Esophagus muscularis mucosa (tissue), 4 donors: ENCODE measurements at regions not wholly inside any gene's neighbourhood (a gene's known extent, or its start where the extent isn't known, plus 50 kb on each side); places are given as distances from the start of the nearest gene placed in this dataset.
A peak's percentile ranks its signal among the peaks of the same experiment; 100 is the strongest.
"Not testable (repeated sequence)": the region's sequence is repeated elsewhere in the genome, so short reads cannot be mapped to it uniquely, and the experiment has no call there.

Experiments used
- DNase-seq: peaks from one replicate; pipeline ENCODE4 v3.0.0-alpha.2; 2017; ENCODE audit errors: extremely low spot score
- H3K27ac ChIP-seq, 4 donors: fragments of 200-600 bp; sonication (generic); replicated peaks in 1 of 4; 1 replicate in 3 of 4; 2 replicates in 1 of 4; pipeline ENCODE4 v1.5.1; 2016 to 2019; ENCODE audit warnings: mild to moderate bottlenecking in 1 of 4
- H3K27me3 ChIP-seq, 4 donors: fragments of 200-600 bp; sonication (generic); one replicate each; pipeline versions ENCODE4 v1.5.1 to v1.6.0; 2016 to 2019
- H3K36me3 ChIP-seq, 4 donors: fragments of 200-600 bp; sonication (generic); one replicate each; pipeline ENCODE4 v1.5.1; 2016 to 2019
- H3K4me1 ChIP-seq, 4 donors: fragments of 200-600 bp; sonication (generic); one replicate each; pipeline ENCODE4 v1.5.1; 2016 to 2019
- H3K4me3 ChIP-seq, 4 donors: fragments of 200-600 bp; sonication (generic); 1 replicate in 2 of 4; 2 replicates in 2 of 4; pipeline ENCODE4 v1.5.1; 2016 to 2019; ENCODE audit warnings: mild to moderate bottlenecking in 4 of 4, moderate library complexity in 1 of 4
- H3K9me3 ChIP-seq, 4 donors: fragments of 200-600 bp; sonication (generic); 1 replicate in 3 of 4; 2 replicates in 1 of 4; pipeline ENCODE4 v1.5.1; 2016 to 2019
- CTCF ChIP-seq, 3 experiments: fragments of 200-600 bp in 2 of 3; fragments of 450-650 bp in 1 of 3; sonication (generic) in 2 of 3; IDR thresholded peaks; one replicate each; pipeline ENCODE4 v1.5.1; 2017 to 2019; ENCODE audit warnings: antibody characterized with exemption in 3 of 3, mild to moderate bottlenecking in 2 of 3, moderate library complexity in 1 of 3
- EP300 ChIP-seq: sonication (generic); formaldehyde crosslinking; IDR thresholded peaks from one replicate; pipeline ENCODE4 v1.6.1; 2017; ENCODE audit warnings: antibody characterized with exemption
- POLR2A ChIP-seq: fragments of 450-650 bp; IDR thresholded peaks from one replicate; pipeline ENCODE4 v1.6.1; 2017; ENCODE audit warnings: antibody characterized with exemption, moderate library complexity, mild to moderate bottlenecking, low read depth
- POLR2AphosphoS5 ChIP-seq, 2 donors: sonication (generic); formaldehyde crosslinking; IDR thresholded peaks; one replicate each; pipeline ENCODE4 v1.6.1; 2017; ENCODE audit warnings: antibody characterized with exemption in 2 of 2
- WGBS: methylation state at CpG from one replicate; pipeline ENCODE4 v1.1.5; 2018; 5-methylcytosine and 5-hydroxymethylcytosine counted together
- intact Hi-C: fragments of 100-400 bp; cut with DNase I; formaldehyde crosslinking; loops from one replicate; pipeline ENCODE4 v1.15.1; 2023

- no peaks in the 10 kb centered on the region for H3K27me3 ChIP-seq
- TF ChIP-seq POLR2AphosphoS5 (IDR thresholded peaks at IDR 0.05) (no peak), EP300 (no peak), POLR2A (no peak), CTCF (IDR thresholded peaks at IDR 0.05) (no peak)
- H3K9me3 ChIP-seq = no peaks in the 10 kb centered on the region
- no peak overlapping the region for H3K27ac ChIP-seq
- intact Hi-C loops = no loop called here
- no peaks in the 10 kb centered on the region for H3K36me3 ChIP-seq
- no peak overlapping the region for H3K4me3 ChIP-seq
- DNase-seq = peak; percentile 79
- 91% methylated on average over 15 of the region's 23 CpGs for WGBS
- no peaks in the 10 kb centered on the region for H3K4me1 ChIP-seq
These were observed 467.3 kb downstream of the IRS2 start for GRCh38 chr13:109318945-109319590.

GRCh38 chr13:109315481-109315880 is 470.9 kb downstream of the IRS2 start:
- intact Hi-C loops = no loop called here
- no peaks in the 10 kb centered on the region for H3K9me3 ChIP-seq
- 91% methylated on average over 4 of the region's 4 CpGs for WGBS

GRCh38 chr13:109314101-109314500 is 472.3 kb downstream of the IRS2 start:
- H3K9me3 ChIP-seq = no peaks in the 10 kb centered on the region
- 81% methylated on average over 5 of the region's 5 CpGs for WGBS
- no peak overlapping the region for H3K27ac ChIP-seq
- intact Hi-C loops = no loop called here
- TF ChIP-seq POLR2AphosphoS5 (IDR thresholded peaks at IDR 0.05) (no peak), EP300 (no peak), CTCF (IDR thresholded peaks at IDR 0.05) (no peak), POLR2A (no peak)
- H3K4me1 ChIP-seq = no peaks in the 10 kb centered on the region
- peak; percentile 79 for DNase-seq
- H3K36me3 ChIP-seq = no peaks in the 10 kb centered on the region
- no peaks in the 10 kb centered on the region for H3K27me3 ChIP-seq
- no peak overlapping the region for H3K4me3 ChIP-seq

More at GRCh38 chr13:109315481-109315880, 470.9 kb downstream of the IRS2 start:
- H3K27me3 ChIP-seq = no peaks in the 10 kb centered on the region
- no peaks in the 10 kb centered on the region for H3K36me3 ChIP-seq
- H3K27ac ChIP-seq = no peak overlapping the region
- TF ChIP-seq POLR2AphosphoS5 (IDR thresholded peaks at IDR 0.05) (no peak), CTCF (IDR thresholded peaks at IDR 0.05) (no peak), POLR2A (no peak), EP300 (no peak)
- peak; percentile 57 for DNase-seq
- H3K4me3 ChIP-seq = no peak overlapping the region
- no peaks in the 10 kb centered on the region for H3K4me1 ChIP-seq

- no peak for DNase-seq
- H3K27me3 ChIP-seq = no peaks in the 10 kb centered on the region
- intact Hi-C loops = no loop called here
- no peaks in the 10 kb centered on the region for H3K36me3 ChIP-seq
- H3K4me1 ChIP-seq = no peaks in the 10 kb centered on the region
- TF ChIP-seq CTCF (IDR thresholded peaks at IDR 0.05) (no peak), POLR2A (no peak), POLR2AphosphoS5 (IDR thresholded peaks at IDR 0.05) (no peak), EP300 (no peak)
- H3K4me3 ChIP-seq = no peak overlapping the region
- no peaks in the 10 kb centered on the region for H3K9me3 ChIP-seq
- H3K27ac ChIP-seq = no peak overlapping the region
These were observed 474.0 kb downstream of the IRS2 start for GRCh38 chr13:109312399-109312798.

GRCh38 chr13:109311431-109311976 is 474.9 kb downstream of the IRS2 start:
- WGBS = 98% methylated on average over 27 of the region's 33 CpGs
- H3K4me1 ChIP-seq, H3K27ac ChIP-seq, intact Hi-C loops, DNase-seq, H3K27me3 ChIP-seq, H3K4me3 ChIP-seq, H3K9me3 ChIP-seq, H3K36me3 ChIP-seq: not testable (repeated sequence)
